ENCODE measurements at regions not wholly inside any gene's neighbourhood (a gene's known extent, or its start where the extent isn't known, plus 50 kb on each side); places are given as distances from the start of the nearest gene placed in this dataset.
"Not testable (repeated sequence)": the region's sequence is repeated elsewhere in the genome, so short reads cannot be mapped to it uniquely, and the experiment has no call there.

DNA sequence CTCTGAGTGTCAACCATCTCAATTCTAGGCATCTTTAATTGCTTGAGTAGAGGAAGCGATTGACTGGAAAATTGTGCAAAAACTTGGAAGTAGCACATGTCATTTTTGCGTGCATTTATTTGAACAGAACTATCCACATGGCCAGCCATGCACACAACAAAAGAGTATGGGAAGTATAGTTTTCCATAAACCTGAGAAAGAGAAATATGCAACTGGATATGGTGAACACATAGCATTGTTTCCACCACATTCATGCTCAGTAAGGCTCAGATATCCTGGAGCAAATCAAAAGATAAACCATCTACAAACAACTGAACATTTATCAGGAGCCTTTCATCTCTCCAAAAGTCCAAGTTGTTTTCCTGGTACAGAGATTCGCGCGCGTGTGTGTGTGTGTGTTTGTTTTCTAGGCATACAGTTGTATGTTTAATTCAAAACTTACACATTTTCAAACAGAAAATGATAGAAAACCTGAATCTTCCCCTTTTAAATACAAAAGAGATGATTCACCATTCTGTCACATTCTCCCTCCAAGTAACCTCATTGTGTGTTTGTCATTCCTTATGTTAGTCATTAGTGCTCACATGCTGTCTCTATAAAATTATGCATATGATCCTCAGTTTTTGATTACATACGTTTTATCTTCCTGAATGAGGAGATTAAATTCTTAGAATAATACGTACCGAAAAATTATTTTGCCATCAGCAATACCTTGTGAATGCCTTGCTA, 780.4 kb upstream of the NRXN1 start:
- DNase-seq, result peak; percentile 18

DNA sequence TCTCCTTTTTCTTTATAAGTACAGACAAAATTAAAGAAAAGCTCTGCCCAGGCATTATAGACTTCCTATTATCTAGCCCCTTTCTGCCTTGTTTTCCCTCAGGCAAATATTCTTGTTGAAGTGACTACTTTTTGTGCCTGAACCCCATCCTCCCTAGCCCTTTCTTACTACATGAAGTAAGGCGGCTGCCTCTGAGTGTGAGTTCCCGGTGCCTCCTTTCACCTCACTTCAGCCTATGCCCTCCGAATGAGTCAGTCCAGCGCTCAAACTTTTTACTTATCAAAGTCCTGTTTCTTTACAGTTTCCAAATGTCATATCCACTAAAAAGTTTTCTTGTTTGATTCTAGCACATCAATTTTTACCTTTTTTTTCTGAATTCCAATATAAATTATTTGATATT, 778.3 kb upstream of the NRXN1 start:
- DNase-seq, result no peak

DNA sequence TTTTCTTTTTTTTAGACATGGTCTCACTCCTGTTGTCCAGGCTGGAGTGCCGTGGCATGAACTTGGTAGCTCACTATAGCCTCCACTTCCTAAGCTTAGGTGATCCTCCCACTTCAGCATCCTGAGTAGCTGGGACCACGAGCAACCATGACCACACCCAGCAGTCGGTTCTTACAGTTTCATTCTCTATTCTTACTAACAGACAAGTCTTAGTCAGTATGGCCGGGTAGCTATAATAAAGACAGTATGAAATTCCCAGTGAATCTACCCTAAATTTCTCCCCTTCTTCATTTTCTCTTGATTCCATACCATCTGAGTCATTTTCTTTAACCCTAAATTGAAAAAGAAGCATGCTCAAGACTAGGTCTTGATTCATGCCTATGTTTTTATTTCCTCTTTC, 775.3 kb upstream of the NRXN1 start:
- DNase-seq, result no peak

DNA sequence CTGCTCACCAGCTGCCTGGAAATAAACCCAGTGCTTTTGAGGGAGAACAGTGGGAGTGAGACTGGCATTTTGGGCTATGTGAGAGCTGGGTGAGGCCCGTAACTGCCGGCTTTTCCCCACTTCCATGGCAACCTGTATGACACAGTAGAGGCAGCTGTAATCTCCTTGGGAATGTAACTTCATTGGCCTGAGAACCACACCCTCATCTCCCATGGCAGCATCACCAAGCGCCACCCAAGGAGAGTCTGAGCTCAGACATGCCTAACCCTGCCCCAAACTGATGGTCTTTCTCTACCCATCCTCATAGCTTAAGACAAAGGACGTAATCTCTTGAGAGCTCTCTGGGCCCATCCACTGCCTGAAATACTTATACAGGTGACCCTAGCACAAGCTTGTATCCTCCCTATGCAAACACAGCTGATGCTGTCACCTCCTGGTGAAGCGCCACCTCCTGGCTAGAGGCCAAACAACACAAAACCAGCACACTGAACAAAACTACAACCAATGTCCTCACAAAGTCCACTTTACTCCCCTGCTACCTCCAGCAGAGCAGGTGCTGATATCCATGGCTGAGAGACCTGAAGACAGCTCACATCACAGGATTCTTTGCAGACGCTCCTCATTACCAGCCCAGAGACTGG, 763.4 kb upstream of the NRXN1 start:
- peak; percentile 21 for DNase-seq

DNA sequence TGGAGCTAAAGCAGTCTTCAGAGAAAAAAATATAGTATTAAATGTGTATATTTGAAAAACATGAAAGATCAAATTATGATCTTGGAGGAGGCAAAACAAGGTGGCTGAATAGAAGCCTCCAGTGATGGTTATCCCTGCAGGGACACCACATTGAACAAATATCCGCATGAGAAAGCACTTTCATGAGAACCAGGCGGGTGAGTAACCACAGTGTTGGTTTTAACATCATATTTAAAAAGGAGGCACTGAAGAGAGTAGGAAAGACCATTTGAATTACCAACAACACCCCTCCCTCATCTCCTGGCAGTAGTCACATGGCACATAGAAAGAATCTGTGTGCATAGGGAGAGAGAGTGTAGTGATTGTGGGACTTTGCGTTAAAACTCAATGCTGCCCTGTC, 759.6 kb upstream of the NRXN1 start:
- DNase-seq, result no peak

DNA sequence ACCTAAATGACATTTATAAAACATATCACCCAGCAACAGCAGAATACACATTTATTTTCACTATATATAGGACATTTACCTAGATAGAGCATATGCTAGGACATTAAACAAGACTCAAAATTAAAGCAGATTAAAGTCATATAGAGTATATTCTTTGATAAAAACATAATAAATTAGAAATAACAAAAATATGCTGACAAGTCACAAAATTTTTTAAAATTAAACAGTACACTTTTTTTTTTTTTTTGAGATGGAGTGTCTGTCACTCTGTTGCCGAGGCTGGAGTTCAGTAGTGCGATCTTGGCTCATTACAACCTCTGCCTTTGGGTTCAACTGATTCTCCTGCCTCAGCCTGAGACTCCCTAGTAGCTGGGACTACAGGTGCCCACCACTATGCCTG, 758.9 kb upstream of the NRXN1 start:
- no peak for DNase-seq

DNA sequence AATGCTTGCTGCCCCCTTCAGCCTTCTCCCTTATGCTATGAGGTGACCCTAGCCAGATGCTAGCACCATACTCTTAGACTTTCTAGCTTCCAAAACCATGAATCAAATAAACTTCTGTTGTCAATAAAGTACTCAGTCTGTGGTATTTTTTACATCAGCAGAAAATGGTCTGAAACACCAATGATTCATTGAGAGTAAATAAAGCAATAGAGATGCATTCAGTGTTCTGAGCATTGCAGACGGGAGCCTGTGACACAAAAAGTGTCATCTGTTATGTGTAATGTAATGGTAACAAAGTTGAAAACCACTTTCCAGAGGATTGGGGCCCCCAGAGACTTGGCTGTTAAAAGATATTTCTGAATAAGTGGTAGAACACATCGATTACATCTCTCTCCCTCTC, 758.0 kb upstream of the NRXN1 start:
- no peak for DNase-seq

DNA sequence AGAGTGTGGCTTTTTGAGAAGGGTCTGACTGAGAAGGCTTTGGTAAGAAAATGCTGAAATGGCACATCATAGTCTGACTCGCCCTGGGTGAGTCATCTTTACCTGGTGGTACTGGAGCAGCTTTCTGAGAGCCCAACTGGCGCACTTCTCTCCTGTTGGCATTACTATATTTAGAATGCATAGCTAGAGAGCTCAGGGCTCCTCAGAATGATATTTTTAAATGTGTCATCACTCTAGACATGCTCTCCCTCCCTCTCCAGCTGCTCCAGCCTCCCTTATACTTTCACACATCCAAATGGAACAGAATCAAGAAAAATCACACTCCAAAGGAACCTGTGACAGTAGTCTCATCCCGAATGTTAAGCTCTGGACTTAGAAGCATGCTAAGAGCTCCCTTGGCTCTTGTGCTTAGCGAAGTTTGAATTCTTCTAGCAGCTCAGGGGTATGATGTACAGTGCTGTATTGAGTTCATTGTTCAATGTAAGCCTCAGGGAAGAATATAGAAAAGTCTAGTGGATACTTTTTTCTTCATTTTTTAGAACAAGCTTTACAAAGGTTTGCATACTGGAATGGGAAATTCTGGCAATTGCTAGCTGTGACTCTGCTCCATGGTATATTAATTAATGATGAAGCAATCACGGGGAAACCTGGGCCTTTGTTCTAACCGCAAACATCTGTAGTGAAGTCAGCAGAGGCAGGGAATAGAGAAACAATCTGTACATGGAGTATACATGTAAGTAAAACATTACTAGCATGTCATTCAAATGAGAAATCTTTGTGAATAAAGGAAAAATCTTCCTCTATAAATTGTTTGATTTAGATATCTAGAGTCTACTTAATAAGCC, 751.2 kb upstream of the NRXN1 start:
- DNase-seq, result no peak

DNA sequence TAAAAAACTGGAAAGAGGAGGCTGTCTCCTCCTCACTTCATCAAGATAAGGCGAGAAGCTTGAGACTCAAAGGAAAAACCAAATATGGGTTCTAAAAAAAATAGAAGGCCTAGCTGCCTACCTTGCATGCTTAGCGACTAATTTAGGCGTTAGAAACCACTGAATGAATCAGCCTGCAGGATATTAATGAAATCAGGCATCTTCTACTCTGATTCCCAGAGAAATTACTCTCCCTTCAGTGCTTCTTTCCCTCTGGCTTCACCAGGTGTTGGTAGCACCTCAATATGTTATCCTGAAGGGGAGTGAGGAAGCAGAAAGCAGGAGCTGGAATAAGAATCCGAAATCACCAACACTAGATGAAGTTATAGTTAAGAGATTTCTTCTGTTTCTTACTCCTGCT, 749.8 kb upstream of the NRXN1 start:
- no peak for DNase-seq

DNA sequence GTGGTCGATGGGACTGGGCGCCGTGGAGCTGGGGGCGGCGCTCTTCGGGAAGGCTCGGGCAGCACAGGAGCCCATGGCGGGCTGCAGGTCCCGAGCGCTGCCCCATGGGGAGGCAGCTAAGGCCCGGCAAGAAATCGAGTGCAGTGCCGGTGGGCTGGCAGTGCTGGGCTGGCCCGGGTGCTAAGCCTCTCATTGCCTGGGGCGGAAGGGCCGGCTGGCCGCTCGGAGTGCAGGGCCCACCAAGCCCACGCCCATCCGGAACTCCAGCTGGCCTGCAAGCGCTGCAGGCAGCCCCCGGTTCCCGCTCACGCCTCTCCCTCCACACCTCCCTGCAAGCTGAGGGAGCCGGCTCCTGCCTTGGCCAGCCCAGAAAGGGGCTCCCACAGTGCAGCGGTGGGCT, 748.4 kb upstream of the NRXN1 start:
- no peak for DNase-seq

DNA sequence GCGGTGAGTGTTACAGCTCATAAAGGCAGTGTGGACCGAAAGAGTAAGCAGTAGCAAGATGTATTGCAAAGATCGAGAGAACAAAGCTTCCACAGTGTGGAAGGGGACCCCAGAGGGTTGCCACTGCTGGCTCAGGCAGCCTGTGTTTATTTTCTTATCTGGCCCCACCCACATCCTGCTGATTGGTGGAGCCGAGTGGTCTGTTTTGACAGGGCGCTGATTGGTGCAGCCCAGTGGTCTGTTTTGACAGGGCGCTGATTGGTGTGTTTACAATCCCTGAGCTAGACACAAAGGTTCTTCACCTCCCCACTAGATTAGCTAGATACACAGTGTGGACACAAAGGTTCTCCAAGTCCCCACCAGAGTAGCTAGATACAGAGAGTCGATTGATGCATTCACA, 747.8 kb upstream of the NRXN1 start:
- DNase-seq, result not testable (repeated sequence)

DNA sequence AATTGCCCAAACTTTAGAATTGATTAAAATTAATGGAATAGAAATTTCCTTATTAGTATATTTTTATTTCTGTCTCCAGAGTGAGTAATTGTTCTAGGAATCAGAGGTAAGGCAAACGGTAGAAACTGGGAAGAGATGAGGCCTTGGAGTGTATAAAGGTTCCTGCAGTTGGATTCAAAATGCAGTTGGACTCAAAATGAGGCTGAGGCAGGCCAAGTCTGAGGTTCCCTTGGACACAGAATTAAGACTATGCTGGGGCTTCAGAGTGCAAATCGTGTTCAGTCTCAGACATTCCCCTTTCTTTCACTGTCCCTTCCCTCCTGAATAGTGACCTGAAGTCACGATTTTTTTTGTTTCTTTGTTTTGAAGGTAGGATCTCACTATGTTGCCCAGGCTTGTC, 746.9 kb upstream of the NRXN1 start:
- no peak for DNase-seq

DNA sequence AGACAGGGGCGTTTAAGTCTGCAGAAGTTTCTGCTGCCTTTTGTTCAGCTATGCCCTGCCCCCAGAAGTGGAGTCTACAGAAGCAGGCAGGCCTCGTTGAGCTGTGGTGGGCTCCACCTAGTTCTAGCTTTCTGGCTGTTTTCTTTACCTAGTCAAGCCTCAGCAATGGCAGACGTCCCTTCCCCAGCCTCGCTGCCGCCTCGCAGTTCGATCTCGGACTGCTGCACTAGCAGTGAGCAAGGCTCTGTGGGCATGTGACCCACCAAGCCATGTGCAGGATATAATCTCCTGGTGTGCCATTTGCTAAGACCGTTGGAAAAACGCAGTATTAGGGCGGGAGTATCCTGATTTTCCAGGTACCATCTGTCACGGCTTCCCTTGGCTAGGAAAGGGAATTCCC, 742.7 kb upstream of the NRXN1 start:
- not testable (repeated sequence) for DNase-seq

DNA sequence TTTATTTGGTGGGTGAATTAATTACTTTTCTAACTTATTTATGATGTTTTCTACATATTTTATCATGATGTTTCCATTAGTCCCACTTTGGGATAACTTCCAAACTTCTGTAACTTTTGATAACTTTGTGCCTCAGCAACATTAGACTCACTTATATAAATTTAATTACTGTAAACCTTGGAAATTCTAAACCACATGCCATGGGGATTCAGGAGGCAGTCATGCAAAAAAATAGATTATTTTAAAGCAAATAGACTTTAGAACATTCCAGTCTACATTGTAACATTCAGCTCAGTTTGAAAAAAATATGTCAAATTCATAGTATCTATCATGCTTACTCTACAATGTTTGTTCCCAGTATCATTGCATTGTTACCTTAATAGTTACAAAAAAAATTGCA, 728.5 kb upstream of the NRXN1 start:
- DNase-seq, result no peak

DNA sequence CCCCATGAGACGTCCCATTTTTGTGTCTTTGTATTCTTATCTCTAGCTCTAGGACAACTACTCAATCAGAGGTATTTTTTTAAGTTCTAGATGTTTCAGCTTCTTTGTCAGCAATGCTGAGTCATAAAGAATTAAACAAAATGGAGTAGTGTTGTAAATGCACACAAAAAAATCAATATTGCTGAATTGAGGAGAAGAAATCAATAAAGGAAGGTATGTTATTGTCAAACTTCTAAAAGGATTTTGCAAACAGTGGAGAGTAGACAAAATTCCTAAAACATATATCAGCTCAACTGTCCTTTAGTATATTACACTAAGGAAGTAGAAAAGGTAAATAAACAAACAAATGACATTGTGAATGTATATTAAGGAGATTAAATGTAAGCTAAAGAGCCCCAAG, 726.1 kb upstream of the NRXN1 start:
- DNase-seq, result no peak

DNA sequence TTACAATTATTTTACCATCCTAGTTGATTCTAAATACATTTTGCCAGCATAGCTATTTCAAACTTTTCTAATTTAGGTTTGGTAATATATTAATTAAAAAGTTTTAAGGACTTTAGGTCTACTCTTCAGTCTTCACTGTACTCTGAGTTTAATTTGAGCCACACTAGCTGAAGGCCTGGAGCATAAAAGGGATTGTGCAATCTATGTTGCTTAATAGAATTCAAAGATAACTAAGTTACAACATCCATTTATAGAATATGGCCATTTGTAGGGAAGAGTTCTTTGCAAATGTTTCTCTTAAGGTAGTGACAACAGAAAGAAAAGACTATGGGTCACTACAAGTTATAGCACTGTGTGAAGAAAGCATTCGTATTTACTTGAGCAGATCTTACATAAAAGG, 702.2 kb upstream of the NRXN1 start:
- no peak for DNase-seq

DNA sequence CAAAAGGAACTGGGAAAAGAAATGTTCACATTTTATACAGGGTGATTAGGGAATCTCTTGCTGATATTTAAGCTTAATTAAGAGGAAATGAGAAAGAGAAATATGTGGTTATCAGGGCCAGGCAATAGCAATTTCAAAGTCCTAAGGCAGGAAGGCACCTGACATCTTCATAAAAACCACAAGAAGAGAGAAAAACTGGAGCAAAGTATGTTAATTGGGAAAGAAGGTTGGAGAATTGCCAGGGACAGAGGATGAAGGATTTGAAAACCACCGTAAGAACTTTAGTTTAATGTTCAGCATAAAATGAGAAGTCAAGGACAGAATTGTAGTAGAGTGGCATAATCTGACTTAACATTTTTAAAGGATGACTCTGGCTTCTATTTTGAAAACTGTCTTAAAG, 691.8 kb upstream of the NRXN1 start:
- DNase-seq, result no peak

DNA sequence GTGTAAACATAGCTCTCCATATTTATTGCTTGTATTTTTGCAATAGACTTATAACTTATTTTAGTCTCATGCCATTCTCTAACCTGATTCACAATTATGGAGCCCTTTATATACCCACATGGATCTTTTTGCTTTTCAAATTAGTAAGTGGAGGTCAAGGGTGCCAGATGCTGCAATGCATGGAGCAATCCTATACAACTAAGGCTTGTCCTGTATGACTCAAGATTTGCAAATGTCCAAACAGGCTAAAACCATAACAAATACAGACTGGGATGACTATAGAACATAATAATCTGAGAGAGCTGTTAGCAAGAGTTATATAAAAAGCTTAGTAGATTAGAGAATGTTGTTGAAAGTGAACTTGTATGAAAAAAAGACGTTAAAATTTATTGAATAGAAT, 690.4 kb upstream of the NRXN1 start:
- DNase-seq, result no peak

DNA sequence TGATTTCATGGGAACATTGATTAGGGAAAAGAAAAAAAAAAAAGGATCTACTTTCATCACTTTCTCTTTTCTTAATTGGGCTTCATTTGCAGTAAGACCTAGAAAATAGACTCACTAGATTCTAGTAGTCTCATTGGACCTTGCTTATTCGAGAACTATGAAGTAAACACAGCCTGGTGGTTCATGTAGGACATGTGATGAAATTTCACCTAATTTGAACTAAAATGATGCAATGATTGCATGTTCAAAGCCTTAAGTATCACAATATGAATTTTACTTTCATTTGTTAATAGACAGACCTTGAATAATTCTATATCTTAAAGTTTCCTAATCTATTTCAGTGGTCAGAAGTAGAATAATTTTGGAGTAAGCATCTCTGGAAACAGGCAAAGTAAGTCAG, 688.9 kb upstream of the NRXN1 start:
- no peak for DNase-seq

DNA sequence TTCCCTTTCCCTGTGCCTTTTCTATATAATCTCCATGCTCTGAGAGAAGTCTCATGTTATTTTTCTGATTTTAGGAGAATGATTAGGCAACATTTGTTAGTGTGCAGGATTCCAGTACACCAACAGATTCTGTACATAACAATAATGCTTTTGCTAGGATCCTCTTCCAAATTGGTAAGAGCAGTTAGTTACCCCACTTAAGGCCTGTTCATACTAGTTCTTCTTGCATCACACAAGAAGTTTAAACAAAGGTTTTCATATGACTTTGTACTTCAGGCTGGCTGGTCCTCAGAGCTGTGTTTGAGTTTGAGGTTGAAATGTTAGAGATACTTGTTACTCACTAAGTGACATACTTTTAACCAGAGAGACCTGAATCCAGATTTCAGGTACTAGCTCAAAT, 686.9 kb upstream of the NRXN1 start:
- no peak for DNase-seq

DNA sequence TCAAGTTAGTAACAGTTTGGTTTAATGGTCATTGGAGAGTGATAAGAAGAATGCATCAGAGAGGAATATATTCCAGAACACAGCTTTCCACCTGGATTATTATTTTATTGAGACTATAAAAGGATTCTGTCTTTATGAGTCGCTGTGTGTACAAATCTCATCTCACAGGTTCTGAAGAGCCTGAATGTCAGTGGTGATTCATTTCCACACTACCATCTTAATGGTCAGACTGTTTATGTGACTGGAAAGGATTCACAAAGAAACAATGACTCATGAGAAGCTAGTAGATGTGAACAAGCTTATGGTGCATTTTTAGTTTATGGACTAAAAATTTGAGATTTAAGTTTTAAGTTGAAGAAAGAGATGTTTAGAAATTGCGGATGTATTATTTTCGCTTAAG, 685.4 kb upstream of the NRXN1 start:
- no peak for DNase-seq

DNA sequence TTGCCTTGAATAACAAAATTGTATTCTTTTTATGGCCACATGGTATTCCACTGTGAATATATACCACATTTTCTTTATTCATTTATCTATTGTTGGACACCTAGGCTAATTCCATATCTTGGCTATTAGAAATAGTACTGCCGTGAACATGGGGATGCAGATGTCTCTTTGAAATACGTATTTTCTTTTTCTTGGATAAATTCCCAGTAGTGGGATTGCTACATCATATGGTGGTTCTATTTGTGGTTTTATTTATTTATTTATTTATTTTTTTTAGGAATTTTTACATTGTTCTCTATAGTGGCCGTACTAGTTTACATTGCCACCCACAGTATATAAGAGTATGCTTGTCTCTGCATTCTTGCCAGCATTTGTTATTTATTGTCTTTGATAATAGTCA, 679.8 kb upstream of the NRXN1 start:
- no peak for DNase-seq

DNA sequence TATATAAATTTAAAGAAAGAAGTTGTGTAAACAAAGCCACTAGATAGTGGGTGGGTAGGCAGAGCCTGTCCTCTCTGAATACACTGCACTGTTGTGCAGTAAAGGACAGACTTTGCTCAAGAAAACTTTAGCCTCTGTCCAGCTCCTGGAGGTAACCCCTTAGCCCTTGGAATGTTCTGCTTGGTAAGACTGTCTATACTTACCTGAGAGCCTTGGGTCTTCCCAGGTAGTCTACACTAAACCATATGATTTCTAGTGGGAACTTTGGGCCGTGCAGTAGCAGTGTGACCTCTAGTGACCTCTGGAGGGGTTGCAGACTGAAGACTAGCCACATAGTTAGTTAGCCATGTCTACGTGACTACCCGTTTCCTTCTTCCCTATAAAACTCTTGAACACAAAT, 678.3 kb upstream of the NRXN1 start:
- DNase-seq, result peak; percentile 14

DNA sequence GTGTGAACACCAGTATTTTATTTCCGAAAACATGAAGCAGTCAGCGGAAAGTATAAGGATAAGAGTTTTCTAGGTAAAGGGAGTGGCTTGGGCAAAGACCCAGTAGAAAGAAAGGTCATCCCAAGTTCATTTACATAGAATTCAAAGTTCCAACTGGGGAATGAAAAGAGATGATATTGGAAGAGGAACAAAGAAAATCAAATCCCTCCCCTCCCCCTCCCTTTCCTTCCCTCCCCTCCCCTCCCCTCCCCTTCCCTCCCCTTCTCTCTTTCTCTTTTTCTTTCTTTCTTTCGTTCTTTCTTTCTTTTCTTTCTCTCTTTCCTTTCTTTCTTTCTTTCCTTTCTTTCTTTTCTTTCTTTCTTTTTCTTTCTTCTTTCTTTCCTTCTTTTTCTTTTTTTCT, 675.7 kb upstream of the NRXN1 start:
- DNase-seq, result no peak
